Fibroblast of mammary gland (primary cell): ENCODE measurements at regions not wholly inside any gene's neighbourhood (a gene's known extent, or its start where the extent isn't known, plus 50 kb on each side); places are given as distances from the start of the nearest gene placed in this dataset.
A peak's percentile ranks its signal among the peaks of the same experiment; 100 is the strongest.

ENCODE experiments used
- DNase-seq: peaks from one replicate; pipeline ENCODE4 v3.0.0-alpha.2; 2010; ENCODE audit warnings: low read depth
- H3K4me3 ChIP-seq: 2 replicates; pipeline ENCODE4 v1.5.1; 2011; ENCODE audit warnings: low read depth, mild to moderate bottlenecking, low read length, moderate library complexity; ENCODE audit not compliant: control insufficient read depth
- TF ChIP-seq, protein P1 (sequence below): conservative IDR thresholded peaks from 2 replicates; pipeline ENCODE4 v1.5.1; 2011; ENCODE audit warnings: low read depth, low read length, inconsistent platforms; ENCODE audit not compliant: control insufficient read depth, insufficient read depth

GRCh38 chr5:60163762-60164161, 270.2 kb upstream of the PDE4D start:
- DNase-seq: no peak
- no peak overlapping the region for H3K4me3 ChIP-seq
- TF ChIP-seq, protein P1, sequence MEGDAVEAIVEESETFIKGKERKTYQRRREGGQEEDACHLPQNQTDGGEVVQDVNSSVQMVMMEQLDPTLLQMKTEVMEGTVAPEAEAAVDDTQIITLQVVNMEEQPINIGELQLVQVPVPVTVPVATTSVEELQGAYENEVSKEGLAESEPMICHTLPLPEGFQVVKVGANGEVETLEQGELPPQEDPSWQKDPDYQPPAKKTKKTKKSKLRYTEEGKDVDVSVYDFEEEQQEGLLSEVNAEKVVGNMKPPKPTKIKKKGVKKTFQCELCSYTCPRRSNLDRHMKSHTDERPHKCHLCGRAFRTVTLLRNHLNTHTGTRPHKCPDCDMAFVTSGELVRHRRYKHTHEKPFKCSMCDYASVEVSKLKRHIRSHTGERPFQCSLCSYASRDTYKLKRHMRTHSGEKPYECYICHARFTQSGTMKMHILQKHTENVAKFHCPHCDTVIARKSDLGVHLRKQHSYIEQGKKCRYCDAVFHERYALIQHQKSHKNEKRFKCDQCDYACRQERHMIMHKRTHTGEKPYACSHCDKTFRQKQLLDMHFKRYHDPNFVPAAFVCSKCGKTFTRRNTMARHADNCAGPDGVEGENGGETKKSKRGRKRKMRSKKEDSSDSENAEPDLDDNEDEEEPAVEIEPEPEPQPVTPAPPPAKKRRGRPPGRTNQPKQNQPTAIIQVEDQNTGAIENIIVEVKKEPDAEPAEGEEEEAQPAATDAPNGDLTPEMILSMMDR: no peak

- H3K4me3 ChIP-seq: no peak overlapping the region
- TF ChIP-seq, protein P1: no peak
- DNase-seq: peak; percentile 19
Measured at GRCh38 chr5:60162441-60162840, 268.9 kb upstream of the PDE4D start.

- DNase-seq: peak; percentile 41
- no peak overlapping the region for H3K4me3 ChIP-seq
- TF ChIP-seq, protein P1: peak; percentile 64
Measured at GRCh38 chr5:60161340-60161934, 267.9 kb upstream of the PDE4D start.

GRCh38 chr5:60149081-60149480, 255.6 kb upstream of the PDE4D start:
- no peak for DNase-seq
- H3K4me3 ChIP-seq: no peak overlapping the region
- TF ChIP-seq, protein P1: no peak

- DNase-seq: peak; percentile 47
- H3K4me3 ChIP-seq: no peak overlapping the region
- TF ChIP-seq, protein P1: no peak
Measured at GRCh38 chr5:60148366-60148765, 254.8 kb upstream of the PDE4D start.

DNA sequence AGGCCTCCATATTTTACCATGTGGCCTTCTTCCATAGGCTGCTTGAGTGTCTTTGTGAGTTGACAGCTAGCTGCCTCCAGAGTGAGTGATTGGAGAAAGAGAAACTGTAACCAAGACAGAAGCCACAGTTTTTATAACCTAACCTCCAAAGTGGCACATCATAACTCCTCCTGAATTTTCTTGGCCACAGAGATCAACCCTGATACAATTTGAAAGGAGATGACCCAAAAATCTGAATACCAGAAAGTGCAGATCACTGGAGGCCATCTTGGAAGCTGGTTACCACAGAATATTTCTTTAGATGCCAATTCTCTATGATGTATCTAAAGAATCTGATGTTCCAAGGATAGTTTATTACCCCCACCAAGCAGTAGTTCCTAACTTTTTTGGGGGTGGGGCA, 254.3 kb upstream of the PDE4D start:
- TF ChIP-seq, protein P1: no peak
- H3K4me3 ChIP-seq: no peak overlapping the region
- no peak for DNase-seq
